ENCODE measurements at regions not wholly inside any gene's neighbourhood (a gene's known extent, or its start where the extent isn't known, plus 50 kb on each side); places are given as distances from the start of the nearest gene placed in this dataset.

DNA sequence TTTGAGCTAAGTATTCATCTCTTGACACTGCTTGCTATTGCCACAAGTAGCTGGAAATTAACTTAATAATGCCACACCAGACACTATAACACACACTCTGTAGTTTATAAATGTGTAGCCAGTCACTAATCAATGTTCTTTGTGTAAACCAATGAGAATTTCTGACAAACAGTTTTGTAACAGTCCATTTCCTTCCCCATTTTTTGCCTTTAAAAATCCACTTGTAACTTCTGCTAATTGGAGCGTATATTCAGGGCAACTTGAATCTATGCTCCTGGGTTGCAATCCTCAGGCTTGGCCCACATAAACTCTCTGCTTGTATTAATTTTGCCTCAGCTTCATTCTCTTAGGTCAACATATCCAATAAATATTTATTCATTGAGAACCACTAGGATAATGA, 125.0 kb upstream of the DHRS4 start:
- H3K9me3 ChIP-seq (ENCODE audit: control extremely low read depth in 1 of 5, control insufficient read depth in 4 of 5, insufficient read depth in 2 of 5, low read depth in 1 of 5, low read length in 4 of 5): no peaks in the 10 kb centered on the region
- no peaks in the 10 kb centered on the region for H3K36me3 ChIP-seq (ENCODE audit: control insufficient read depth in 4 of 4, insufficient read depth in 4 of 4, low read length in 3 of 4)
- peak overlapping the region in 1 of 7 experiments; percentile 6 for H3K4me3 ChIP-seq (ENCODE audit: control insufficient read depth in 1 of 7, extremely low read depth in 1 of 7, insufficient read depth in 4 of 7, low read depth in 2 of 7, low read length in 6 of 7)
- 0% methylated on average over 1 of the region's 1 CpG for WGBS (ENCODE audit: insufficient coverage)
- ChIA-PET CTCF (interaction anchor here (0.7 kb wide), 1 partner anchor 13 kb away, joined by 4 read pairs; no protein-coding TSS in a partner anchor), POLR2A (no interaction called here)
- peak overlapping the region in 1 of 2 experiments; percentile 29 for H3K27ac ChIP-seq (ENCODE audit: insufficient read depth in 1 of 2, low read depth in 1 of 2, low read length in 2 of 2, poor library complexity in 1 of 2, severe bottlenecking in 2 of 2)
- DNase-seq: peak; percentile 34 to 88 (median 81)
- no peaks in the 10 kb centered on the region for H3K27me3 ChIP-seq (replicated peaks in 2 of 5; ENCODE audit: control insufficient read depth in 4 of 5, insufficient read depth in 5 of 5, low read length in 4 of 5)
- H3K4me1 ChIP-seq (ENCODE audit: control extremely low read depth in 1 of 4, control insufficient read depth in 4 of 4, insufficient read depth in 4 of 4, low read length in 3 of 4): peaks cover 19 to 43% (median 37%) of the 10 kb centered on the region in 4 experiments

DNA sequence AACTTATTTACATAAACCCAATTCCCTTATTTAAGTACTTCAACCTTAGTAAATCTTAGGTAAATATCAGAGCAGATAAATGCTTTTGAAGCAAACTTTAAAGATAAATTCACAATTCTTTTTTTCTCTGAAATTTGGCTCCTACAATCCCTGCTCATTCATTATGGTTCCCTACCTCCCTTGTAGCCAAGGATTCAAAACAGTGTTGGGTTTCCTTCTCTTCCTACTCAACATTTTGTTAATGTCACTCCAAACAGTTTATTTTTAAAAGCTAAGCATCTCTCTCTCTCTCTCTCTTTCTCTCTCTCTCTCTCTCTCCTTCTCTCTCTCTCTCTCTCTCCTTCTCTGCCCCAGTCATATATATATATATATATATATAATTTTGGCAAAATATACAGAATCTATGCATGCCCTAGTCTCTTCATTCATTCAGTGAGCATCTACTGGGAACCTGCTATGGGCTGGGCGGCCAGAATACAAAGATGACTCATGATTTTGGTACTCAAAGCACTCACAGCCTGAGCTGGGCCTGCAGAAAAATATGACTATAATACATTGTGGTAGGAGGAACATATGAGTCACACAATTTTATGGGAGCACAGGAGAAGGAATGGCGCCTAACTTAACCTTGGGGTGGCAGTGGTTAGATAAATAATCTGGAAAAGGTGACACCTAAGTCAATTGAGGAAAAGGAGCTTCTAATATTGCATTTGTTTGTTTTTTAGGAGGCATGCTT, 123.7 kb upstream of the DHRS4 start:
- H3K27me3 ChIP-seq (replicated peaks in 2 of 5; ENCODE audit: control insufficient read depth in 4 of 5, insufficient read depth in 5 of 5, low read length in 4 of 5): no peaks in the 10 kb centered on the region
- 86% methylated on average over 1 of the region's 2 CpGs for WGBS (ENCODE audit: insufficient coverage)
- H3K9me3 ChIP-seq (ENCODE audit: control extremely low read depth in 1 of 5, control insufficient read depth in 4 of 5, insufficient read depth in 2 of 5, low read depth in 1 of 5, low read length in 4 of 5): no peaks in the 10 kb centered on the region
- peaks cover 19 to 43% (median 37%) of the 10 kb centered on the region in 4 experiments for H3K4me1 ChIP-seq (ENCODE audit: control extremely low read depth in 1 of 4, control insufficient read depth in 4 of 4, insufficient read depth in 4 of 4, low read length in 3 of 4)
- no peaks in the 10 kb centered on the region for H3K36me3 ChIP-seq (ENCODE audit: control insufficient read depth in 4 of 4, insufficient read depth in 4 of 4, low read length in 3 of 4)
- ChIA-PET POLR2A (no interaction called here), CTCF (interaction anchor here (0.6 to 1.0 kb wide), 2 partner anchors 15 to 288 kb away, joined by 3 read pairs; no protein-coding TSS in a partner anchor)
- no peak overlapping the region for H3K4me3 ChIP-seq (ENCODE audit: control insufficient read depth in 1 of 7, extremely low read depth in 1 of 7, insufficient read depth in 4 of 7, low read depth in 2 of 7, low read length in 6 of 7)
- H3K27ac ChIP-seq (ENCODE audit: insufficient read depth in 1 of 2, low read depth in 1 of 2, low read length in 2 of 2, poor library complexity in 1 of 2, severe bottlenecking in 2 of 2): no peak overlapping the region
- DNase-seq: peak; percentile 10 to 72 (median 58)

DNA sequence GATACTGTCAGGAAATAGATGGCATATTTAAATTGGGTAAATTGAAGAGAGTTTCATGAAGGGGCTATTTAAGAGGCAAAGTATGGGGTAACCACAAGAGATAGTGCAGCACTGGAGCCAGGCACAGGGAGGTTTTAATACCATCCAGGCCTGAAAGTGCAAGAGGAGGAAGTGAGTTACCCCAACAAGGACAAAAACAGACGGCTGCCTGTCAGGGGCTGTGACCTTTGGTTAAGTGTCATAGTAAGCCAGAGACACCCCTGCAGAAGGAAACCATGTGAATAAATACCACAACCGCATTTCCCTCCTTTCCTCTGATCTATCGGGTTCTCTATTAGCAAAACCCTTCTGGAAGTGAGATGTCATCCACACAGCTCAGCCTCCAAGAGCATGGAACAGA, 122.0 kb upstream of the DHRS4 start:
- WGBS (ENCODE audit: insufficient coverage): 0% methylated on average over 2 of the region's 3 CpGs
- ChIA-PET POLR2A (no interaction called here), CTCF (no interaction called here)
- H3K27me3 ChIP-seq (replicated peaks in 2 of 5; ENCODE audit: control insufficient read depth in 4 of 5, insufficient read depth in 5 of 5, low read length in 4 of 5): no peaks in the 10 kb centered on the region
- no peaks in the 10 kb centered on the region for H3K9me3 ChIP-seq (ENCODE audit: control extremely low read depth in 1 of 5, control insufficient read depth in 4 of 5, insufficient read depth in 2 of 5, low read depth in 1 of 5, low read length in 4 of 5)
- no peak overlapping the region for H3K4me3 ChIP-seq (ENCODE audit: control insufficient read depth in 1 of 7, extremely low read depth in 1 of 7, insufficient read depth in 4 of 7, low read depth in 2 of 7, low read length in 6 of 7)
- no peak overlapping the region for H3K27ac ChIP-seq (ENCODE audit: insufficient read depth in 1 of 2, low read depth in 1 of 2, low read length in 2 of 2, poor library complexity in 1 of 2, severe bottlenecking in 2 of 2)
- peaks cover 19 to 43% (median 37%) of the 10 kb centered on the region in 4 experiments for H3K4me1 ChIP-seq (ENCODE audit: control extremely low read depth in 1 of 4, control insufficient read depth in 4 of 4, insufficient read depth in 4 of 4, low read length in 3 of 4)
- H3K36me3 ChIP-seq (ENCODE audit: control insufficient read depth in 4 of 4, insufficient read depth in 4 of 4, low read length in 3 of 4): no peaks in the 10 kb centered on the region
- DNase-seq: peak; percentile 37 to 90 (median 86)

DNA sequence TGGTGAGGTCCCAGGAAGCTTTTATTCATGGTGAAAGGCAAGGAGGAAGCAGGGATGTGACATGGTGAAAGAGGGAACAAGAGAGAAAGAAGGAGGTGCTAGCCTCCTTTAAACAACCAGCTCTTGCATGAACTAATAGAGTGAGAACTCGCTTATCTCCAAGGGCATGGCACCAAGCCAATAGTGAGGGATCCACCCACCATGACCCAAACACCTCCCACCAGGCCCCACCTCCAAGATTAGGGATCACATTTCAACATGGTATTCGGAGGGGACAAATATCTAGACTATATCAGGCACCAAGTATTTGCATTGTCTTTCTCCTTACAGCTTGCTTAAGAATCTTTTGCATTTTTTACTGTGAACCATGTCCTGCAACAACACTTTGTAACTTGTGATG, 91.9 kb upstream of the DHRS4 start:
- DNase-seq: peak in 2 of 3 donors; percentile 3 to 10
- 100% methylated on average over 1 of the region's 2 CpGs for WGBS (ENCODE audit: insufficient coverage)
- Histone ChIP-seq H3K27me3 (replicated peaks in 2 of 5; ENCODE audit: control insufficient read depth in 4 of 5, insufficient read depth in 5 of 5, low read length in 4 of 5) (no peaks in the 10 kb centered on the region), H3K4me3 (ENCODE audit: control insufficient read depth in 1 of 7, extremely low read depth in 1 of 7, insufficient read depth in 4 of 7, low read depth in 2 of 7, low read length in 6 of 7) (no peak overlapping the region), H3K27ac (ENCODE audit: insufficient read depth in 1 of 2, low read depth in 1 of 2, low read length in 2 of 2, poor library complexity in 1 of 2, severe bottlenecking in 2 of 2) (no peak overlapping the region), H3K4me1 (ENCODE audit: control extremely low read depth in 1 of 4, control insufficient read depth in 4 of 4, insufficient read depth in 4 of 4, low read length in 3 of 4) (no peaks in the 10 kb centered on the region), H3K9me3 (ENCODE audit: control extremely low read depth in 1 of 5, control insufficient read depth in 4 of 5, insufficient read depth in 2 of 5, low read depth in 1 of 5, low read length in 4 of 5) (no peaks in the 10 kb centered on the region), H3K36me3 (ENCODE audit: control insufficient read depth in 4 of 4, insufficient read depth in 4 of 4, low read length in 3 of 4) (no peaks in the 10 kb centered on the region)
- ChIA-PET CTCF (no interaction called here), POLR2A (no interaction called here)

DNA sequence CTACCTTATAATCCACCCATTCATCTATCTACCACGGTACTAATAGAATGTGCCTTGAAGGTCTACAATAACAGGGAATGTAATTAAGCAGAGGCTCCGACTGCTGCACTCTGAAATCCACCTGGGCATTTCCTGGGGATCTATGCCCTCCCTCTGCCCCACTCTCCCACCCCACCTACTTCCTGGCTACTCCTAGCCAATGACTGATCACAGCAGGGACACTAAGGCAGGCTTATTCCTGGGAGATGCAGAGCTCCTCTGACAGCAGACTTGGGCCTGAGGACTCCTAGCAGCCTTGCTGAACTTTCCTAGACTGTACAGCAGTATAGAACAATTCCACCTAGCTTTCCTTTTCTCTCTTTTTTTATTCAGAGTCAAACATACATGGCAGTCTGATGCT, 91.1 kb upstream of the DHRS4 start:
- ChIA-PET CTCF (interaction anchor here (1.0 kb wide), 1 partner anchor 98 kb away, joined by 3 read pairs; no protein-coding TSS in a partner anchor), POLR2A (no interaction called here)
- no peak overlapping the region for H3K27ac ChIP-seq (ENCODE audit: insufficient read depth in 1 of 2, low read depth in 1 of 2, low read length in 2 of 2, poor library complexity in 1 of 2, severe bottlenecking in 2 of 2)
- no peaks in the 10 kb centered on the region for H3K4me1 ChIP-seq (ENCODE audit: control extremely low read depth in 1 of 4, control insufficient read depth in 4 of 4, insufficient read depth in 4 of 4, low read length in 3 of 4)
- no peak overlapping the region for H3K4me3 ChIP-seq (ENCODE audit: control insufficient read depth in 1 of 7, extremely low read depth in 1 of 7, insufficient read depth in 4 of 7, low read depth in 2 of 7, low read length in 6 of 7)
- no peaks in the 10 kb centered on the region for H3K9me3 ChIP-seq (ENCODE audit: control extremely low read depth in 1 of 5, control insufficient read depth in 4 of 5, insufficient read depth in 2 of 5, low read depth in 1 of 5, low read length in 4 of 5)
- no peaks in the 10 kb centered on the region for H3K36me3 ChIP-seq (ENCODE audit: control insufficient read depth in 4 of 4, insufficient read depth in 4 of 4, low read length in 3 of 4)
- H3K27me3 ChIP-seq (replicated peaks in 2 of 5; ENCODE audit: control insufficient read depth in 4 of 5, insufficient read depth in 5 of 5, low read length in 4 of 5): no peaks in the 10 kb centered on the region
- WGBS (ENCODE audit: insufficient coverage): 83% methylated on average over 1 of the region's 2 CpGs
- no peak for DNase-seq

DNA sequence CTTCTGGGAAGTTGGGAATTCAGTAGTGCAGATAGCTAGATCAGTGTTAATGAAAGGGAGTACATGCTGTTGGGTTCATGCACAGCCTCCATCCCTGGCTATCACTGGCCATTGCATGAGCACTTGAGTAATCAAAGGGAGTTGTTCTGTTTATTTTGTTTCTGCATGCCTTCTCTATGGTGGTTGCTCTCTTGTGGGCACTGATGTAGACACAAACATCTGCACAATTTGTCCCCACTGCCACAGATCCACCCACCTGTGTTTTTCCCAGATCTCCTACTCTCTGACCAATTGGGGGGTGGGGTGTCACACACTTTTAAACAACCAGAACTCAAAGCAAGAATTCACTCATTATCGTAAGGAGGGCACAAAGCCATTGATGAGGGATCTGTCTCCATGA, 89.7 kb upstream of the DHRS4 start:
- H3K9me3 ChIP-seq (ENCODE audit: control extremely low read depth in 1 of 5, control insufficient read depth in 4 of 5, insufficient read depth in 2 of 5, low read depth in 1 of 5, low read length in 4 of 5): no peaks in the 10 kb centered on the region
- WGBS (ENCODE audit: insufficient coverage): no CpG with 5 or more reads among the region's 1 CpG

DNA sequence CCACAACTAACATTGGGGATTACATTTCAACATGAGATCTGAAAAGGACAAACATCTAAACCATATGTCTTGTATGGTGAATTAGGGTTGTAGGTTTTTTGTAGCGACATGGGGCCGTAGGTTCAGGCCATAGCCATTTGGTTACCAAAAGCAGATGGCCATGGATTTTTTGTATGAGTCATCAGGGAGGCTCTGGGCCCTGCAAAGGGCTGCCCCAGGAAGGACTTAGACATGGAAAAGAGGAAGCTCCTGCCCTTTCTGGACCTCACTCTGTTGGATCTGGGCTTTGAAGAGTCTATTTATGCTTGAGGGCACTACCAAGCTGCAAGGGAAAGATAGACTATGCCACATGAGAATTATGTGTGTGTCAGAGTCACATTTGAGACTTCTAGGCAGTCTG, 89.3 kb upstream of the DHRS4 start:
- WGBS (ENCODE audit: insufficient coverage): 100% methylated on average over 1 of the region's 2 CpGs
- ChIA-PET POLR2A (no interaction called here), CTCF (no interaction called here)
- no peaks in the 10 kb centered on the region for H3K36me3 ChIP-seq (ENCODE audit: control insufficient read depth in 4 of 4, insufficient read depth in 4 of 4, low read length in 3 of 4)
- H3K9me3 ChIP-seq (ENCODE audit: control extremely low read depth in 1 of 5, control insufficient read depth in 4 of 5, insufficient read depth in 2 of 5, low read depth in 1 of 5, low read length in 4 of 5): no peaks in the 10 kb centered on the region
- H3K4me3 ChIP-seq (ENCODE audit: control insufficient read depth in 1 of 7, extremely low read depth in 1 of 7, insufficient read depth in 4 of 7, low read depth in 2 of 7, low read length in 6 of 7): no peak overlapping the region
- H3K27me3 ChIP-seq (replicated peaks in 2 of 5; ENCODE audit: control insufficient read depth in 4 of 5, insufficient read depth in 5 of 5, low read length in 4 of 5): no peaks in the 10 kb centered on the region
- no peaks in the 10 kb centered on the region for H3K4me1 ChIP-seq (ENCODE audit: control extremely low read depth in 1 of 4, control insufficient read depth in 4 of 4, insufficient read depth in 4 of 4, low read length in 3 of 4)
- DNase-seq: peak in 1 of 3 donors; percentile 1
- no peak overlapping the region for H3K27ac ChIP-seq (ENCODE audit: insufficient read depth in 1 of 2, low read depth in 1 of 2, low read length in 2 of 2, poor library complexity in 1 of 2, severe bottlenecking in 2 of 2)

More for the DNA sequence above, 89.7 kb upstream of the DHRS4 start:
- H3K27me3 ChIP-seq (replicated peaks in 2 of 5; ENCODE audit: control insufficient read depth in 4 of 5, insufficient read depth in 5 of 5, low read length in 4 of 5): no peaks in the 10 kb centered on the region
- no peak for DNase-seq
- ChIA-PET POLR2A (no interaction called here), CTCF (no interaction called here)
- no peaks in the 10 kb centered on the region for H3K36me3 ChIP-seq (ENCODE audit: control insufficient read depth in 4 of 4, insufficient read depth in 4 of 4, low read length in 3 of 4)
- H3K27ac ChIP-seq (ENCODE audit: insufficient read depth in 1 of 2, low read depth in 1 of 2, low read length in 2 of 2, poor library complexity in 1 of 2, severe bottlenecking in 2 of 2): no peak overlapping the region
- H3K4me3 ChIP-seq (ENCODE audit: control insufficient read depth in 1 of 7, extremely low read depth in 1 of 7, insufficient read depth in 4 of 7, low read depth in 2 of 7, low read length in 6 of 7): no peak overlapping the region
- no peaks in the 10 kb centered on the region for H3K4me1 ChIP-seq (ENCODE audit: control extremely low read depth in 1 of 4, control insufficient read depth in 4 of 4, insufficient read depth in 4 of 4, low read length in 3 of 4)
